Chondrocyte (in vitro differentiated cells): ENCODE measurements at regions not wholly inside any gene's neighbourhood (a gene's known extent, or its start where the extent isn't known, plus 50 kb on each side); places are given as distances from the start of the nearest gene placed in this dataset.

ENCODE experiments used
- DNase-seq: peaks from one replicate; pipeline ENCODE4 v3.0.0; 2021; ENCODE audit warnings: mixed read lengths, low spot score
- H3K27ac Mint-ChIP-seq: one replicate; pipeline ENCODE4 v1.8.0; 2021; ENCODE audit warnings: mild to moderate bottlenecking, moderate library complexity, mixed read lengths; ENCODE audit not compliant: unreplicated experiment
- H3K27me3 Mint-ChIP-seq: 2 replicates; pipeline ENCODE4 v1.8.0; 2021; ENCODE audit warnings: low read depth, mixed read lengths
- H3K36me3 Mint-ChIP-seq: 2 replicates; pipeline ENCODE4 v1.8.0; 2021; ENCODE audit warnings: low read depth, mixed read lengths
- H3K4me1 Mint-ChIP-seq: 2 replicates; pipeline ENCODE4 v1.8.0; 2021; ENCODE audit warnings: low read depth, mild to moderate bottlenecking, mixed read lengths
- H3K4me3 Mint-ChIP-seq: one replicate; pipeline ENCODE4 v1.8.0; 2021; ENCODE audit warnings: mild to moderate bottlenecking, moderate library complexity, mixed read lengths; ENCODE audit not compliant: unreplicated experiment
- H3K9me3 Mint-ChIP-seq: 2 replicates; pipeline ENCODE4 v1.8.0; 2021; ENCODE audit warnings: low read depth, mixed read lengths
- CTCF ChIP-seq: fragments of 200-600 bp; sonication (generic); IDR thresholded peaks from 2 replicates; pipeline ENCODE4 v1.5.0; 2021; ENCODE audit warnings: antibody characterized with exemption, mild to moderate bottlenecking, moderate library complexity

- H3K27me3 Mint-ChIP-seq, result peaks cover 26% of the 10 kb centered on the region
- no peak overlapping the region for H3K27ac Mint-ChIP-seq
- DNase-seq, result no peak
- H3K36me3 Mint-ChIP-seq, result no peaks in the 10 kb centered on the region
- no peaks in the 10 kb centered on the region for H3K4me1 Mint-ChIP-seq
- H3K9me3 Mint-ChIP-seq, result peaks cover 2% of the 10 kb centered on the region
- H3K4me3 Mint-ChIP-seq, result no peak overlapping the region
- TF ChIP-seq CTCF, result no peak
Observed at GRCh38 chr6:85107701-85108100, 342.2 kb upstream of the NT5E start.

GRCh38 chr6:85096976-85097375 is 332.6 kb upstream of the TBX18 start:
- Mint-ChIP-seq H3K36me3 (no peaks in the 10 kb centered on the region), H3K27me3 (peaks cover 4% of the 10 kb centered on the region), H3K4me1 (no peaks in the 10 kb centered on the region), H3K4me3 (no peak overlapping the region), H3K9me3 (peaks cover 25% of the 10 kb centered on the region), H3K27ac (no peak overlapping the region)
- DNase-seq, result no peak
- no peak for TF ChIP-seq CTCF

GRCh38 chr6:85092226-85092625 is 327.8 kb upstream of the TBX18 start:
- TF ChIP-seq CTCF, result no peak
- no peak for DNase-seq
- H3K36me3 Mint-ChIP-seq, result peaks cover 1% of the 10 kb centered on the region
- H3K27me3 Mint-ChIP-seq, result peaks cover 7% of the 10 kb centered on the region
- H3K9me3 Mint-ChIP-seq, result peaks cover 7% of the 10 kb centered on the region
- no peak overlapping the region for H3K4me3 Mint-ChIP-seq
- H3K4me1 Mint-ChIP-seq, result no peaks in the 10 kb centered on the region
- H3K27ac Mint-ChIP-seq, result no peak overlapping the region

GRCh38 chr6:85089255-85089654 is 324.9 kb upstream of the TBX18 start:
- DNase-seq, result no peak
- TF ChIP-seq CTCF, result no peak
- peaks cover 1% of the 10 kb centered on the region for H3K36me3 Mint-ChIP-seq
- no peaks in the 10 kb centered on the region for H3K4me1 Mint-ChIP-seq
- H3K9me3 Mint-ChIP-seq, result peaks cover 4% of the 10 kb centered on the region
- H3K27ac Mint-ChIP-seq, result no peak overlapping the region
- no peak overlapping the region for H3K4me3 Mint-ChIP-seq
- peaks cover 9% of the 10 kb centered on the region for H3K27me3 Mint-ChIP-seq

GRCh38 chr6:85085875-85086274 is 321.5 kb upstream of the TBX18 start:
- TF ChIP-seq CTCF, result no peak
- Mint-ChIP-seq H3K36me3 (no peaks in the 10 kb centered on the region), H3K4me3 (no peak overlapping the region), H3K27me3 (peaks cover 13% of the 10 kb centered on the region), H3K27ac (no peak overlapping the region), H3K4me1 (no peaks in the 10 kb centered on the region), H3K9me3 (peaks cover 4% of the 10 kb centered on the region)
- no peak for DNase-seq
